Dendritic cell treated with granulocyte-macrophage colony-stimulating factor and Interleukin-4, amounts not matched to agents 40 ng/mL and 50 ng/mL, for 4 days (primary cell): ENCODE measurements at regions not wholly inside any gene's neighbourhood (a gene's known extent, or its start where the extent isn't known, plus 50 kb on each side); places are given as distances from the start of the nearest gene placed in this dataset.

ENCODE experiments used
- H3K27ac Mint-ChIP-seq: one replicate; pipeline ENCODE4 v1.8.0; 2022; ENCODE audit warnings: mild to moderate bottlenecking, mixed read lengths
- H3K27me3 Mint-ChIP-seq: one replicate; pipeline ENCODE4 v1.8.0; 2022; ENCODE audit warnings: mild to moderate bottlenecking, mixed read lengths
- H3K36me3 Mint-ChIP-seq: one replicate; pipeline ENCODE4 v1.8.0; 2022; ENCODE audit warnings: low read depth, mixed read lengths
- H3K4me1 Mint-ChIP-seq: one replicate; pipeline ENCODE4 v1.8.0; 2022; ENCODE audit warnings: low read depth, mixed read lengths
- H3K4me3 Mint-ChIP-seq: one replicate; pipeline ENCODE4 v1.8.0; 2022; ENCODE audit warnings: mild to moderate bottlenecking, moderate library complexity, mixed read lengths
- H3K9me3 Mint-ChIP-seq: one replicate; pipeline ENCODE4 v1.8.0; 2022; ENCODE audit warnings: mixed read lengths
- intact Hi-C: fragments of 100-400 bp; cut with micrococcal nuclease; formaldehyde crosslinking; loops from one replicate; pipeline ENCODE4 v1.15.0; 2022

DNA sequence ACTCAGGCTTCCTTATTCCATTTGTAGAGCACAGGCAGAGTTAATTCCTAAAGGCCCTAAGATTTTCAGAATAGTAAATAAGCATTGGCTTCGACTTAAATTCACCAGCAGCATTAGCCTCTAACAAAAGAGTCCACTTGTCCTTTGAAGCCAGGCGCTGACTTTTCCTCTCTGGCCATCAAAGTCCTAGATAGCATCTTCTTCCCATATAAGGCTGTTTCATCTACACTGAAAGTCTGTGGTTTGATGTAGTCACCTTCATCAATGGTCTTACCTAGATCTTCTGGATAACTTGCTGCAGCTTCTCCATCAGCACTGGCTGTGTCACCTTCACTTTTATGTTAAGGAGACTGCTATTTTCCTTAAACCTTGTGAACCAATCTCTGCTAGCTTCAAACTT lies 118.3 kb upstream of the SOX6 start:
- Mint-ChIP-seq H3K4me1 (no peaks in the 10 kb centered on the region), H3K27me3 (no peaks in the 10 kb centered on the region), H3K9me3 (no peaks in the 10 kb centered on the region), H3K27ac (no peak overlapping the region), H3K4me3 (no peak overlapping the region), H3K36me3 (no peaks in the 10 kb centered on the region)
- intact Hi-C loops: no loop called here

DNA sequence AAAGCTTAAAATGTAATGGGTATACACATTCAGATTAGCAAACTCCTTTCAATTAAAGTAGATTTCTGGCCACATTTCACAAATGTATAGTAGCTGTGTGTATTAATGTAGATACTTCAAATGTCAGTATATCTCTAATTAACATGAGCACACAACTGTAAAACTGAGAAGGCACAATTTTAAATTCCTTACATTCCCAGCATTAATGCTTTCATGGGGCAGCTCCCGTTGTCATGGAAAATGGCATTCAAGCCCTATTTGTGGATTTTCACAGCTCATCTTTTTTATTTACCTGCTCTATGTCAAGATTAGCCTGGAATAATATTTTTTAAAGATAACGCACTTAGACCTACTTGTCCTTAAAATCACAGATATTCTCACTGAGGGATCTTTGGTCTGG lies 113.6 kb upstream of the SOX6 start:
- intact Hi-C loops: no loop called here
- no peak overlapping the region for H3K27ac Mint-ChIP-seq
- no peaks in the 10 kb centered on the region for H3K36me3 Mint-ChIP-seq
- no peaks in the 10 kb centered on the region for H3K9me3 Mint-ChIP-seq
- no peaks in the 10 kb centered on the region for H3K4me1 Mint-ChIP-seq
- no peaks in the 10 kb centered on the region for H3K27me3 Mint-ChIP-seq
- no peak overlapping the region for H3K4me3 Mint-ChIP-seq

DNA sequence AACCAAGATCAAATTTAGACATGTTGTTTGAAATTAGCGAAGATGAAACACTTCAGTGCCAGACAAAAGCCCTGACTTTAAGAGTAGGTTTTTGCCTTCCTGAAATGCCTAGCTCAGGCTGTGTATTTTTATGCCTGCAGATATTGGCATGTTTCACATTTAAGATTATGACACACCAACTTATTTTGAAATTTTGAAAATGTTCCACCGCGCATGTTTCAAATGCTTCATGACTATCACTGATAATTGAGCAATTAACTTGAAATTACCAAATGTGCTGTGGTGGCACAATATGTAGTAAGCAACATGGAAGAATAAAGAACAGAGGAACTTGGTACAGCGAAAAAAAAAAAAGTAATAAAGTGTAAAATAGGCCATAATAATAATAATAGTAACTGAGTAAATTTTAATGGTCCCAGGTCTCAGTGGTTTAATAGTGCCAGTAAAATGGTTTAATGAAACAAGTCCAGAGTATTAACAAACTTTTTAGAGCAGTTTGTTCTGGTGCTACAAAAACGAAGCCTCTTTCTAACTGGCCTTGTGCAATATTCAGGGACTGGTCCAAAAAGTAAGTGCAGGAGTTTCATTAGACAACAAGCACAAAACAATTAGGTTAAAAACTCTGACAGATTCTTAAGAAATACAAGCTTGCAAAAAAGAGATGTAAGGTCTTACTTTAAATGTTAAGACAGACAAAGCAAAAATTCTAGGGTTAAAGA lies 112.5 kb upstream of the SOX6 start:
- no peaks in the 10 kb centered on the region for H3K9me3 Mint-ChIP-seq
- no peak overlapping the region for H3K4me3 Mint-ChIP-seq
- H3K27me3 Mint-ChIP-seq: no peaks in the 10 kb centered on the region
- intact Hi-C loops: no loop called here
- no peaks in the 10 kb centered on the region for H3K36me3 Mint-ChIP-seq
- no peak overlapping the region for H3K27ac Mint-ChIP-seq
- H3K4me1 Mint-ChIP-seq: no peaks in the 10 kb centered on the region

DNA sequence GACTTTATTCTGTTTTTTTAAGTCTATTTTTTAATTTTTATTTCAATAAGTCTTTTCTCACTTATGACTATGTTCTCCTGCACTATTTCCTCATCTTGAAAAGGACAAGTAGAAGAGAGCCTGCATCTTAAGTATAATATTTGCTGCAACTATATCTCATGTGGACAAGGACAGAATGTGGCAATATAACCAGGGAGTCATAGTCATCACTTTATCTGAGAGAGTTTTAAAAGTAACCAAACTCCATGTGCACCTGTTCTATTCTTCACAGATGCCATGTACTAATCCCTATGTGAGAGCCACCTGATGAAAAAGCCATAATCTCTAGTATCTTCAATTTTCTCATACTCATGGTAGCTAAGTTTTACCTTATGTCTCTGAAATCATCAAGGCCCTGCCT lies 104.2 kb upstream of the SOX6 start:
- H3K4me1 Mint-ChIP-seq: no peaks in the 10 kb centered on the region
- H3K27ac Mint-ChIP-seq: no peak overlapping the region
- H3K27me3 Mint-ChIP-seq: no peaks in the 10 kb centered on the region
- intact Hi-C loops: no loop called here
- no peak overlapping the region for H3K4me3 Mint-ChIP-seq
- no peaks in the 10 kb centered on the region for H3K9me3 Mint-ChIP-seq
- H3K36me3 Mint-ChIP-seq: no peaks in the 10 kb centered on the region

DNA sequence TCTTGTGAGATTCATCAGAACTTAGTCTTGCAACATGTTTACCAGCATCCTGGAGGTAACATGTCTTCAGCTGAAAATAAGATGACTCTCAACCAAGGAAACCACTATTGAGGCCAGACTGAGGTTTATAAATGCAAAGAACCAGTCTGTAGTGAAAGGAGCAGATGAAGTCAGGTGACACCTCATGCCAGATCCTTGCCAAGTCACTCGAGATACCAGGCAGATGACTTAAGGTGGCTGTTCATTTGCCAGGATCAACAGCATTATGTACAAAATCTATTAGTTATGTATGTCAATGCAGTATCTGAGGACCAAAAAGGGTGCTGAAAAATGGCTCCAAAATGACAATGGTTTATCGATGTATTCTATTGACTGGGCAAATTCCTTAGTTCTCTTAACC lies 100.0 kb upstream of the SOX6 start:
- H3K27ac Mint-ChIP-seq: no peak overlapping the region
- no peak overlapping the region for H3K4me3 Mint-ChIP-seq
- intact Hi-C loops: no loop called here
- H3K36me3 Mint-ChIP-seq: no peaks in the 10 kb centered on the region
- H3K9me3 Mint-ChIP-seq: no peaks in the 10 kb centered on the region
- no peaks in the 10 kb centered on the region for H3K27me3 Mint-ChIP-seq
- no peaks in the 10 kb centered on the region for H3K4me1 Mint-ChIP-seq

DNA sequence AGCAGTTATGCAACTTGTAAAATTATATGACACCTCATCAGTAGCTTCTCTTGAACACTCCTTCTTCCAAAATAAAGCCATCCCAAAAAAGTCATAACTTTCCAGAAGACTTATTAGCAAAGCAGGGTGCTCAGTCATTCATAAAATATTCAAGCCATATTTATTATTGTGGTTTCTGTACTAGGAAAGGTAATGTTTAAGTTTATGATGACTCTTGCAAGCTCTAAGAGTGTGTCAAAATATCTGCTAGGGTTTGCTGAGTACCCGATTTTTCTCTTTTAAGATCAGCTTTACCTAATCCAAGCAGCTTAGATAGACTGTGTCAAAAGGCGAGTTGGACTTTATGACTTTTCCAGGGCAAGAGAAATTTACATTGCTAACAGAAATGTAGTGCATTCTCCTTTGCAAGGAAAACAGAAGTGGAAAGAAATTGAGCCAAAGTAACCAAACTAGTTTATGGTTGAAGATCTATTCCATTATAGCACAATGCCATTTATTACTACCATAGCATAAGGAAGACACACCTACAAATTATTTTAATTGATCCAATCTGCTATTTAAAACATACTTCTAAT lies 98.0 kb upstream of the SOX6 start:
- no peaks in the 10 kb centered on the region for H3K27me3 Mint-ChIP-seq
- intact Hi-C loops: no loop called here
- H3K4me3 Mint-ChIP-seq: no peak overlapping the region
- no peaks in the 10 kb centered on the region for H3K36me3 Mint-ChIP-seq
- no peaks in the 10 kb centered on the region for H3K4me1 Mint-ChIP-seq
- no peaks in the 10 kb centered on the region for H3K9me3 Mint-ChIP-seq
- no peak overlapping the region for H3K27ac Mint-ChIP-seq

DNA sequence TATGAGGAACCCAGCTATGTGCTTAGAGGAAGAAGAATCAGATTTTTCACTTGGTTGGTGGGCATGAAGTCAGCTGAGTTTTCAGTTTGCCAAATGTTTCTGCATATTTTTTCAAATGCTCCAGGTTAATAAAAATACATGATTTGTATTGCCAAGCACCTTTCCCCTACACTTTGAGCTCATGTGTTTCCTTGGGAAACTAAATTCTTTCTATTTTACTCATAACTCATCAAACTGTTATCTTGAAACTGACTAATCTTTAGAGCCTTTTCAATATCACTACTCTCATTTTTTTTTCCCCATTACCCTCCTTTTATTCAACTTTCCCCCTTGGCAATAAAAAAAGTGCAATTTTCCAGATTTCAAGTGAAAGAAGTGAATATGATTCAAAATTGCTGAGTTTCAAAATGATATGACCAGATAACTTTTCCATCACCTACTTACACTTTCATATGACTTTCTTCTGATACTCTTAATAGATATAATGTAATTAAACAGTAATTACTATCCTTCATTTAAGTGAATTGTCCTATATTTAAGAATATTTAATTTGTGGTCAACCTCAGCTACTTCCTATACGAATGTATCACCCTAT lies 91.9 kb upstream of the SOX6 start:
- no peak overlapping the region for H3K27ac Mint-ChIP-seq
- H3K4me1 Mint-ChIP-seq: no peaks in the 10 kb centered on the region
- intact Hi-C loops: no loop called here
- no peaks in the 10 kb centered on the region for H3K27me3 Mint-ChIP-seq
- no peaks in the 10 kb centered on the region for H3K9me3 Mint-ChIP-seq
- H3K4me3 Mint-ChIP-seq: no peak overlapping the region
- no peaks in the 10 kb centered on the region for H3K36me3 Mint-ChIP-seq

DNA sequence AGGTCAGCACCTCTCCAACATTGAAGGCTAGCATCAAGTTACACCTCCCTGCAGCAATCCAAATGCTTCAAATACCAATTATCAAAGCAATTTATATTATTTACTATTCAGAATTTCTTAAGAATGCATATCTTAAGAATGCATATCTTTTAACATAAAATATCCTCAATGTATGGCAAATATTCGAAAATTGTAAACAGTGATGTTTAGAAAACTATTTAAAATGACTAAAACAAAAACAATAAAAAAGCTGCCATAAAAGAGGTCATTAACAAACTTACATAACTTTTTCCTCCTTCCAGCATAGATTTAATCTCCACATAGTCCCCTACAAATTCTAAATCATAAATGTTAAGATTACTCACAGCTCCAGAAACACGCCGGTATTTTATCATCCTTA lies 85.1 kb upstream of the SOX6 start:
- no peak overlapping the region for H3K27ac Mint-ChIP-seq
- no peaks in the 10 kb centered on the region for H3K4me1 Mint-ChIP-seq
- no peaks in the 10 kb centered on the region for H3K27me3 Mint-ChIP-seq
- no peaks in the 10 kb centered on the region for H3K9me3 Mint-ChIP-seq
- no peak overlapping the region for H3K4me3 Mint-ChIP-seq
- intact Hi-C loops: no loop called here
- no peaks in the 10 kb centered on the region for H3K36me3 Mint-ChIP-seq

DNA sequence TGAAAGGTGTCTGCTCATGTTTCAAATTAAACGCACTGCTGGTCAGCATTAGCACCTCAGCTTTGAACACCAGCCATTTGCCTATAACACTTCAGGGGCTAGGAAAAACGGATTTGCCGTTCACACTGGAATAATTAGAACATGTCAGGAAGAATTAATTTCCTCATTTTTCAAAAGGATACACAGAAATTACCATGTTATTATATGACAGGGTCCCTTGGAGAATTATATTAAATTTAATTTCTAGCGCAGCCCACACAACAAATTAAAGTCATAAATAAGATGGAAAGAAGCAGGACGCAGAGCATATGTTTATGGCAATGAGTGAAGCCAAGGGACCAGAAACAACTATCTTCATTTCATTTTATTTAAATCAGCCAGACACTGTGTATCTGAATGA lies 83.8 kb upstream of the SOX6 start:
- intact Hi-C loops: no loop called here
- H3K27ac Mint-ChIP-seq: no peak overlapping the region
- H3K4me1 Mint-ChIP-seq: no peaks in the 10 kb centered on the region
- no peaks in the 10 kb centered on the region for H3K36me3 Mint-ChIP-seq
- H3K4me3 Mint-ChIP-seq: no peak overlapping the region
- H3K9me3 Mint-ChIP-seq: no peaks in the 10 kb centered on the region
- no peaks in the 10 kb centered on the region for H3K27me3 Mint-ChIP-seq

DNA sequence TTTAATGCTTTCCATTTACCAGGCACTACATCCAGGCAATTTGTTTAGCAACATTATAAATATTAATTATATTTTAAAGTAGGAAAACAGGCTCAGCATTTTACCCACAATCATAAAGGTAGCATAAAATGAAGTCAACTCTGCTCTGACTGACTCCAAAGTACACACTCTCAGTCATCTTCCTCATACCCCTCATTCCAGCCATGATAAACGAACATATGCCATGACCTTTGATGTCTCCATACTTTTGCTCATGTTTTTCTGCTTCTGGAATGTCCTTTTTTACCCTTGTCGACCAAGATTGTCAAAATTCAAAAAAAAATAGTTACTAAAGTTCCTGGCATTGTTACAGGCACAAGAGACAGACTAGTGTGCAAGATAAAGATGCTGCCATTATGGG lies 77.7 kb upstream of the SOX6 start:
- Mint-ChIP-seq H3K4me1 (no peaks in the 10 kb centered on the region), H3K36me3 (no peaks in the 10 kb centered on the region), H3K4me3 (no peak overlapping the region), H3K27me3 (no peaks in the 10 kb centered on the region), H3K9me3 (peaks cover 25% of the 10 kb centered on the region), H3K27ac (no peak overlapping the region)
- intact Hi-C loops: no loop called here

DNA sequence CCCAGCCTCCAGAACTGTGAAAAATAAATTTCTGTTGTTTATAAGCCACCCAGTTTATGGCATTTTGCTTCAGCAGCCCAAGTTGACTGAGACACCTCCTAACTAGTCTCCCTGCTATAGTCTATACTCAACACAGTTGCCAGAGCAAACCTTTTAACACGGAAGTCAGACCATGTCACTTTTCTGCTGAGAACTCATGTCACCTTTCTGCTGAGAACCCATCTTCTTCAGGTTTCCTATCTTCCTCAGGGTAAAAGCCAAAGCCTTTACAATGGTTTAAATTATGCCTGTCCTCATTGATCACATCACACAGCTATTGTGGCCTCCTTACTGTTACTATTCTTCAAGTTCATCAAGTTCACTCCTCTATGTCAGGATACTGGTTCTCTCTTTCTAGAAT lies 74.3 kb upstream of the SOX6 start:
- no peaks in the 10 kb centered on the region for H3K27me3 Mint-ChIP-seq
- intact Hi-C loops: no loop called here
- no peaks in the 10 kb centered on the region for H3K36me3 Mint-ChIP-seq
- H3K27ac Mint-ChIP-seq: no peak overlapping the region
- H3K4me3 Mint-ChIP-seq: no peak overlapping the region
- no peaks in the 10 kb centered on the region for H3K4me1 Mint-ChIP-seq
- peaks cover 29% of the 10 kb centered on the region for H3K9me3 Mint-ChIP-seq

DNA sequence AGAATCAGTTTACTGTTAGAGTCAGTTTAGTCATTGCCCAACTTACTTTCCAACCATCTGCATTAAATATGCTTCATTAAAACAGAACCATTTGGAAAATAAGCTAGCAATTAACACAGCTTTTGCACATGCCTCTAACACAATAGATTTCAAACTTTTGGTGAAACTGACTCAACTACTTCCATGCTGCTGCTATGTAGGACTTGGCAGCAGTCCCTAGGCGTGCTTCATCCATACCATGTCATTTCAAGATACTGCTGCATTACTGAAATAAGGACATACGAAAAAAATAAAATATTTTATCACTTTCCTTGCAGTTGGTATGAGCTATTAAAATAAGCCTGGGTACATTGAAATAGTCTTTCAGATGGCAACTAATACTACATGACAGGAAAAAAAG lies 65.5 kb upstream of the SOX6 start:
- Mint-ChIP-seq H3K9me3 (peaks cover 7% of the 10 kb centered on the region), H3K27ac (no peak overlapping the region), H3K36me3 (no peaks in the 10 kb centered on the region), H3K4me1 (no peaks in the 10 kb centered on the region), H3K27me3 (no peaks in the 10 kb centered on the region), H3K4me3 (no peak overlapping the region)
- intact Hi-C loops: no loop called here

DNA sequence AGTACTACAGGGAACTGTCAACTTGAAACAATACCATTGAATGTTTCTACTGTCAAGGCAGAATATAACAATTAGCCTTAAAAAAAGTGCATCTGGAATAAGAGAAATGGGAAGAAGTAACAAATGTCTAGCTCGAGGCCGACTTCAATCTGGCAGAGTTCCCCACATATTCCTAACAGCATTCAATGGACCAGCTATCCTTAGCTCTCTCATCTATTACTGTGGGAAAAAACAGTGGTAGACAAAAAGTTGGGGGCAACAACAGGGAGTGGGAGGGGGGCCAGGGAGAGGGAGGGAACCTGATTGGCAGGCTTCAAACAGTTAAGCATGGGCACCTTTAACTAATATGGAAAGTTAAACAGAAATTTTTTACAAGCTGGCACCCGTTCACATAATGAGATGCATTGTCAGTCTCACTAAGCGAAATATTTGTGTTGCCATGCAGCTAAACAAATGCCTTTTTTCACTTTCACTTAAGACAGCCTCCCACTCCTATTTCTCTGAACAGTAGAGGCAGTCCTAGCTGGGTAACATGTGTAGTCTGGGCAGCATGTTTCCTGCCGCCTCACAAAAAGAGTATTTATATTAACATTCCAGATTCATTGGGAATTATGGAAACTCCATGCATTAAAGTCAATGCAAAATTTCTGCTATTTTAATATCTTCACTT lies 62.2 kb upstream of the SOX6 start:
- Mint-ChIP-seq H3K9me3 (no peaks in the 10 kb centered on the region), H3K27ac (no peak overlapping the region), H3K27me3 (no peaks in the 10 kb centered on the region), H3K36me3 (no peaks in the 10 kb centered on the region), H3K4me3 (no peak overlapping the region), H3K4me1 (no peaks in the 10 kb centered on the region)
- intact Hi-C loops: no loop called here

DNA sequence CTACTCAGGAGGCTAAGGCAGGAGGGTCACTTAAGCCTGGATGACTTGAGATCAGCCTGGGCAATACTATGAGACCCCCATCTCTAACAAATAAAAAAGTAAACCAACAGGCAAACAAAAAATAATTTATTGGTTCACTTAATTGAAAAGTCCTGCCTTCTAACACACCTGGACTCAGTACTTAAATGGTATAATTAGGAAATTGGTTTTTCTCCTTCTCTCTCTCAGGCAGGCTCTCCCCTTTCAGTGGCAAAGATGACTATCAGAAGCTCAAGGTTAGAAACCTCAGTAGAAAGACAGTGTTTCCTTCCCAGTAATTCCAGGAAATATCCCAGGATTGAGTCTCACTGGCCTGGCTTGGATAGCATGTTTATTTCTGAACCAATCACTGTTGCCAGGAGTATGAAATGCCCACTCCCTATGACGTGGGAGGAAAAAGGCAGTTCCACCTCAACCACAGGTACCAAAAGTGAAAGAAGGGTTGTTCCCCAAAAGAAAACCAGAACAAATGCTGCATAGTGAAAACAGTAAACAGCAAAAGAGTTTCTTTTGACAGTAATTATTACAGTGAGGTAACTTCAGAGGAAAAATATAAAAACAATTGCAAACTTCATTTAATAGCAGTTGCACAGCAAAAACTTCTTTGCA lies 56.3 kb upstream of the SOX6 start:
- no peaks in the 10 kb centered on the region for H3K27me3 Mint-ChIP-seq
- intact Hi-C loops: no loop called here
- H3K36me3 Mint-ChIP-seq: no peaks in the 10 kb centered on the region
- H3K9me3 Mint-ChIP-seq: no peaks in the 10 kb centered on the region
- no peak overlapping the region for H3K27ac Mint-ChIP-seq
- H3K4me1 Mint-ChIP-seq: no peaks in the 10 kb centered on the region
- no peak overlapping the region for H3K4me3 Mint-ChIP-seq
